Calu3 (cell line): ENCODE measurements at regions not wholly inside any gene's neighbourhood (a gene's known extent, or its start where the extent isn't known, plus 50 kb on each side); places are given as distances from the start of the nearest gene placed in this dataset.

Source experiments
- BruUV-seq: library from RNA; stranded (reverse); fragments of 400-500 nt; replicated peaks from 2 replicates; lab custom pipeline; 2021; lab: Mats Ljungman, UMichigan
- CTCF ChIA-PET: fragments of 300-600 bp; sonication (Branson Sonifier 250); formaldehyde crosslinking; loops from one replicate; lab custom pipeline; 2022; ENCODE audit warnings: antibody characterized with exemption; lab: Charles Lee
- DNase-seq: peaks from one replicate; pipeline ENCODE4 v3.0.0; 2022
- H3K27ac Mint-ChIP-seq: one replicate; pipeline ENCODE4 v1.8.0; 2022; ENCODE audit warnings: mixed read lengths; ENCODE audit not compliant: unreplicated experiment
- H3K27me3 Mint-ChIP-seq: one replicate; pipeline ENCODE4 v1.8.0; 2022; ENCODE audit warnings: mixed read lengths; ENCODE audit not compliant: unreplicated experiment
- H3K36me3 Mint-ChIP-seq: one replicate; pipeline ENCODE4 v1.8.0; 2022; ENCODE audit warnings: mild to moderate bottlenecking, moderate library complexity, mixed read lengths; ENCODE audit not compliant: insufficient read depth, unreplicated experiment
- H3K4me1 Mint-ChIP-seq: one replicate; pipeline ENCODE4 v1.8.0; 2022; ENCODE audit warnings: mild to moderate bottlenecking, low read depth, mixed read lengths; ENCODE audit not compliant: unreplicated experiment
- H3K4me3 Mint-ChIP-seq: one replicate; pipeline ENCODE4 v1.8.0; 2022; ENCODE audit warnings: mild to moderate bottlenecking, low read depth, moderate library complexity, mixed read lengths; ENCODE audit not compliant: unreplicated experiment
- H3K9me3 Mint-ChIP-seq: one replicate; pipeline ENCODE4 v1.8.0; 2022; ENCODE audit warnings: low read depth, mixed read lengths; ENCODE audit not compliant: unreplicated experiment
- intact Hi-C: fragments of 100-400 bp; cut with micrococcal nuclease; formaldehyde crosslinking; loops from one replicate; pipeline ENCODE4 v1.10.0; 2022; ENCODE audit not compliant: unreplicated experiment
- TF ChIP-seq, protein P1 (sequence below): fragments of 200-600 bp; IDR thresholded peaks from one replicate; pipeline ENCODE4 v1.8.0; 2022; ENCODE audit warnings: antibody characterized with exemption; ENCODE audit not compliant: unreplicated experiment

DNA sequence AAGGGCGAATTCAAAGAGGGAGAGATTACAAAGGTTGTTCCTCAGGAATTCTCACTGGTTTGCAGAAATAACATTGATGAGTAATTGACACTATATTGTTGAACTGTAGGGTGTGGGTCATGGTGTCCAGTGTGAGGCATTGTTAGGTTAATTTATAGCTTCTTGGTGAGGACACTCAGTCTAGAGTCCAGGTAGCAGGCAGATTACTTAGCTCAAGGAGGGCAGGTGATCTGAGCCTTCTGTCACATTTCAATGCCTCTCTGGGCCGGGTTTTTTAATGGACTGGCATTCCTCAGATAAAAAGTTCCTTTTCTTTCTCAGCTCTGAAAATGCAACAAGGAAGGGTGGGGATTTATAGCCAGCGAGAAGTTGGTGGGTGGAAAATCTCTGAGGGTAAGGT, 194.2 kb upstream of the PROK2 start:
- TF ChIP-seq, protein P1, sequence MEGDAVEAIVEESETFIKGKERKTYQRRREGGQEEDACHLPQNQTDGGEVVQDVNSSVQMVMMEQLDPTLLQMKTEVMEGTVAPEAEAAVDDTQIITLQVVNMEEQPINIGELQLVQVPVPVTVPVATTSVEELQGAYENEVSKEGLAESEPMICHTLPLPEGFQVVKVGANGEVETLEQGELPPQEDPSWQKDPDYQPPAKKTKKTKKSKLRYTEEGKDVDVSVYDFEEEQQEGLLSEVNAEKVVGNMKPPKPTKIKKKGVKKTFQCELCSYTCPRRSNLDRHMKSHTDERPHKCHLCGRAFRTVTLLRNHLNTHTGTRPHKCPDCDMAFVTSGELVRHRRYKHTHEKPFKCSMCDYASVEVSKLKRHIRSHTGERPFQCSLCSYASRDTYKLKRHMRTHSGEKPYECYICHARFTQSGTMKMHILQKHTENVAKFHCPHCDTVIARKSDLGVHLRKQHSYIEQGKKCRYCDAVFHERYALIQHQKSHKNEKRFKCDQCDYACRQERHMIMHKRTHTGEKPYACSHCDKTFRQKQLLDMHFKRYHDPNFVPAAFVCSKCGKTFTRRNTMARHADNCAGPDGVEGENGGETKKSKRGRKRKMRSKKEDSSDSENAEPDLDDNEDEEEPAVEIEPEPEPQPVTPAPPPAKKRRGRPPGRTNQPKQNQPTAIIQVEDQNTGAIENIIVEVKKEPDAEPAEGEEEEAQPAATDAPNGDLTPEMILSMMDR: no peak
- peaks cover 58% of the 10 kb centered on the region for H3K27me3 Mint-ChIP-seq
- H3K36me3 Mint-ChIP-seq: peaks cover 4% of the 10 kb centered on the region
- no TSS peak for BruUV-seq
- CTCF ChIA-PET: no interaction called here
- H3K27ac Mint-ChIP-seq: no peak overlapping the region
- H3K4me1 Mint-ChIP-seq: peaks cover 27% of the 10 kb centered on the region
- DNase-seq: no peak
- intact Hi-C loops: no loop called here
- H3K9me3 Mint-ChIP-seq: peaks cover 3% of the 10 kb centered on the region
- H3K4me3 Mint-ChIP-seq: no peak overlapping the region

DNA sequence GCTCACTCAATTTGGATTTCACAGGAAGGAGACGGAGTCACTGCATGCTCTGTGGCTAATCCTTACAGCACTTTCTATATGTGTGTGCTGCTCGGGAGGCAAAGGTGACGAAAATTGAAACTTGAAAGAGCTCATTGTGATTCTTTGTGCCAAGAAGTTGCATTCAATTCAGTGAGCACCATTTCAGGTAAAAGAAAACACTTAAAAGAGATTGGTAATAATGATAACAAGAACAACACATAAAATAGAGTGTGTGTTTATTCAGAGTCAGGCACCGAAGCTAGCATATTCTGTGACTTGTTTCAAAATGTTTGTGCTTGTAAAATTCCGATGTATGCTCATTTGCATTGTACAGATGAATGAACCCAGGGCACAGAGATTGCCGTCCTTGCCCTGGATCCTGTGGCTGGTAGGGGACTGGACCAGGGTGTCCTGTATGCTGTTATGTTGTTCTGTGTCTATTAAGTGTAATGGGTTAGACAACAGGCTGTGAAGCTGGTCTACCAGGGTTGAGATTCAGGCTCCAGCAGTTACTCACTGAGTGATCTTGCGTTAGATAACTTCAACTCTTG, 193.3 kb upstream of the PROK2 start:
- BruUV-seq: no TSS peak
- H3K9me3 Mint-ChIP-seq: peaks cover 3% of the 10 kb centered on the region
- H3K4me1 Mint-ChIP-seq: peaks cover 27% of the 10 kb centered on the region
- TF ChIP-seq, protein P1: no peak
- CTCF ChIA-PET: interaction anchor here (0.6 kb wide), 1 partner anchor 163 kb away, joined by 3 read pairs; no protein-coding TSS in a partner anchor
- intact Hi-C loops: no loop called here
- peaks cover 68% of the 10 kb centered on the region for H3K27me3 Mint-ChIP-seq
- no peak overlapping the region for H3K27ac Mint-ChIP-seq
- no peak overlapping the region for H3K4me3 Mint-ChIP-seq
- peaks cover 4% of the 10 kb centered on the region for H3K36me3 Mint-ChIP-seq
- no peak for DNase-seq

DNA sequence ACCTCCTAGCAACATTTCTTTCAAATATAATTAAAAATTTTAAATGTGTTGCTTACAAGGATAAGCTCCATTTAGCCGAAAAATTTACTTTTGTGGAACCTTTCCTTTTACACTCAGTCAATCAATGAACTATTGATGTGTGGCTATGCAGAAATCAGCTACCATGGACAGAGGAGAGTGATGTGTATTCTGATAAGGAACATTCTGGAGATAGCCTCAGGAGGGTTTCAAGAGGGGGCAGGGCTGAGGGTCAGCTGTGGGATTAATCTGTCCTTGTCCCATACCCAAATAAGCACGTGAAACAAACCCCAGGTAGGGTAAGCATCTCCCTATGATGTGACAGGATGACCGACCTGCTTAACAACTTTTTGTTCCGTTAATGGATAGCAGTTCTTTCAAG, 192.6 kb upstream of the PROK2 start:
- peaks cover 3% of the 10 kb centered on the region for H3K9me3 Mint-ChIP-seq
- no peak overlapping the region for H3K27ac Mint-ChIP-seq
- CTCF ChIA-PET: interaction anchor here (0.6 kb wide), 1 partner anchor 162 kb away, joined by 3 read pairs; no protein-coding TSS in a partner anchor
- peaks cover 3% of the 10 kb centered on the region for H3K36me3 Mint-ChIP-seq
- no TSS peak for BruUV-seq
- intact Hi-C loops: no loop called here
- DNase-seq: no peak
- no peak overlapping the region for H3K4me3 Mint-ChIP-seq
- peaks cover 25% of the 10 kb centered on the region for H3K4me1 Mint-ChIP-seq
- H3K27me3 Mint-ChIP-seq: peaks cover 75% of the 10 kb centered on the region
- TF ChIP-seq, protein P1: no peak

DNA sequence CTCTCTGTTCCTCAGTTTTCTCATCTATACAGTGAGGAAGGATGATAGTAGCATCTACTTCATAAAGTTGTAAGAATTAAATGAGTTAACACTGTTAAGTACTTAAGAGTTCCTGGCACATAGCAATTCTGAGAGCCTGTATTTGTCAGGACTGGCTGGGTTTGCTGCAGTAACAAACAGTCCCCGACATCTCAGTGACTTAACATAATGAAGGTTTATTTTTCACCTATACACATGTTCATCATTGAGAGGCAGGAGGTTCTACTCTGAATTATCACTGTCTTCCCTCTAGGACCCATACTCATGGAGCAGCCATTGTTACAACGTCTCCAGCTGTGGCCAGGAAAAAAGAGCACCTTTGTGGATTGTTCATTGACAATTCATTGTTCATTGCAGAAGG, 190.6 kb upstream of the PROK2 start:
- TF ChIP-seq, protein P1: no peak
- H3K27ac Mint-ChIP-seq: no peak overlapping the region
- no peak for DNase-seq
- no peaks in the 10 kb centered on the region for H3K36me3 Mint-ChIP-seq
- H3K9me3 Mint-ChIP-seq: peaks cover 3% of the 10 kb centered on the region
- peaks cover 18% of the 10 kb centered on the region for H3K4me1 Mint-ChIP-seq
- CTCF ChIA-PET: no interaction called here
- intact Hi-C loops: no loop called here
- no TSS peak for BruUV-seq
- no peak overlapping the region for H3K4me3 Mint-ChIP-seq
- H3K27me3 Mint-ChIP-seq: peaks cover 85% of the 10 kb centered on the region
